Frontal cortex (tissue), 3 donors: ENCODE measurements at regions not wholly inside any gene's neighbourhood (a gene's known extent, or its start where the extent isn't known, plus 50 kb on each side); places are given as distances from the start of the nearest gene placed in this dataset.
A peak's percentile ranks its signal among the peaks of the same experiment; 100 is the strongest.

Source experiments
- DNase-seq, 2 donors: peaks; one replicate each; pipeline ENCODE4 v3.0.0; 2012; ENCODE audit warnings: low spot score in 2 of 2
- FAIRE-seq: peaks from 2 replicates; lab custom pipeline; 2012; peaks lifted over from hg19 to GRCh38; lab: Jason Lieb, UNC
- donor health status: control.
- donor health status: control.
- donor health status: control.

DNA sequence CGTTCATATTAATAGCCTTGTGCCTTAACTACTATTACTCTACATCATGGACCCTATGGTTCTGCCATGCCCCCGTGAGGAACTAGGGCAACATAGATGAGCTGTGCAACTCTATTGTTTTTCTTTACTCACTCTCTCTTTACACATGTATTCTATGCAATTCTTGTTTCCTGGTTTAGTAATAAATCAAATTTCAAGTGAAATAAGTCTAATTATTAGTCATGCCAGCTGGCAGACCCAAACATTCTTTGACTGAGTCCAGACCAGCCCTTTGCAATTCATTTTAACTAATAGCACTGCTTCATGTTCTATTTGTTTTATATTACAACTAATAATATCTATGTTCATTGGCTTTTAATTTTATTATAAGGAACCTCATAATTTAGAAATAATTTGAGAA lies 789.3 kb upstream of the ADAMTS5 start:
- no peak for DNase-seq
- FAIRE-seq: no peak

DNA sequence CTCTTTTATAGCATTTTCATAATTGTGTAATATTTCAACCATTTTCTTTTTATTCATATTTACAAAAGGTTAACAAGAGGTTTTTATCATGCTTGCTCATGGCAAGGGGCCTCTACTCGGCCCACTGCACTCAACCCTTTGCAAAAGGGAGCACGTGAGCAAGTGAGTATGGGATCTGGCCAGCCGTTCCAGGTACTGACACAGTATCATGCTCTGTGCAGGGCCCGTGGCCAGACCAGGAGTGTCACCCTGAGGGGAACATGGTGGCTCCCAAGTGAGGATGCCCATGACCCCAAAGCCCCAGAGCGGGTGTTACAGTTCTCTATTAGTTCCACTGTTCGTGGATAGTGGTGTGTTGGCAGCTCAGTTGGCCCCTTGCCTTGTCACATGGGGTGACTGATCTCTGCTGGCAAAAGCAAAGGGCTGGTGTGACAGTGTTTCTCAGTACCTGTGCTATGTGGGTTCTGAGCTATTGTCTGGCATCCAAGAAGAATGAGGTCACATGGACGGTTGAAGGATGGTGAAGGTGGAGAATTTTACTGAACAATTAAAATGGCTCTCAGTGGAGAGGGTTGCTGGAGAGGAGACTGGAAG lies 777.2 kb upstream of the ADAMTS5 start:
- FAIRE-seq (no peak), DNase-seq (no peak)

DNA sequence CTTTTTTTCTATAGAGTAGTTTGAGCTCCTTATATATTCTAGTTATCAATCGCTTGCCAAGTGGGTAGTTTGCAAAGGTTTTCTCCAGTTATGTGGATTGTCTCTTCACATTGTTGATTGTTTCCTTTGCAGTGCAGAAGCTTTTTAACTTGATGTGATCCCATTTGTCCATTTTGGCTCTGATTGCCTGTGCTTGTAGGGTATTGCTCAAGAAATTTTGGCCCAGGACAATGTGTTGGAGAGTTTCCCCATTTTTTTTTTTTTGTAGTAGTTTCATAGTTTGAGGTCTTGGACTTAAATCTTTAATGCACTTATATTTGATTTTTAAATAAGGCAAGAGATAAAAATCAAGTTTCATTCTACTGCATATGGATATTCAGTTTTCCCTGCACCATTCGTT lies 774.8 kb upstream of the ADAMTS5 start:
- DNase-seq: no peak
- no peak for FAIRE-seq

DNA sequence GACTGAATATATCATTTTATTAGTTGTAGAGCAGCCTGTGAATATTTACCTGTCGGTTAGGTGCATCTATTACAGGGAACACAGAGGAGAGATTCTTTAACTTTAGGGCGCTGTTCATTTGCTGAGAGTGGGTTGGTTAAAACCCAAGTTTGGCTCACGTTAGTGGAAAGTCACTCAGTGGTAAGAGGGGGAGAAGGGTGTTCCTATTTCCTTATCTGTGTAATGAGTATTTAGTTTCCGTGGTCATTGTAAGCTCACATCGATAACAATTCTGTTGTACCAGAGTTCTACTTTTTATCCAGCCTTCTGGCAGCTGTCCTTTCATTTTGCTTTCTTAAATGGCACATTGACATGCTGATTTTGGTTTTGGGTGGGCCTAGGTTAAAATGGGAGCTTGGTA lies 773.2 kb upstream of the ADAMTS5 start:
- DNase-seq (no peak), FAIRE-seq (no peak)

DNA sequence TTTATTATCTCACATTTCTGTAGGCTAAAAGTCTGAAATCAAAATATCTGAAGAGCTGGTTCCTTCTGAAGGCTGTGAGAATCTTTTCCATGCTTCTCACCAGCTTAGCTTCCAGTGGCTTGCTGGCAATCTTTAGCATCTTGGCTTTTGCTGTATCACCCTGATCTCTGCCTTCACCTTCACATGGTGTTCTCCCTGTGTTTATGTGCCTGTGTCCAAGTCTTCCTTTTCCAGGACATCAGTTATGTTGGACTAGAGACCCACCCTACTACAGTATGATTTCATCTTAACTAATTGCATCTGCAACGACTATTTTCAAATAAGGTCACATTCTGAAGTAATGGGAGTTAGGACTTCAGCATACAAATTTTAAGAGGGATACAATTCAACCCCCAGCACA lies 772.3 kb upstream of the ADAMTS5 start:
- DNase-seq (no peak), FAIRE-seq (no peak)

DNA sequence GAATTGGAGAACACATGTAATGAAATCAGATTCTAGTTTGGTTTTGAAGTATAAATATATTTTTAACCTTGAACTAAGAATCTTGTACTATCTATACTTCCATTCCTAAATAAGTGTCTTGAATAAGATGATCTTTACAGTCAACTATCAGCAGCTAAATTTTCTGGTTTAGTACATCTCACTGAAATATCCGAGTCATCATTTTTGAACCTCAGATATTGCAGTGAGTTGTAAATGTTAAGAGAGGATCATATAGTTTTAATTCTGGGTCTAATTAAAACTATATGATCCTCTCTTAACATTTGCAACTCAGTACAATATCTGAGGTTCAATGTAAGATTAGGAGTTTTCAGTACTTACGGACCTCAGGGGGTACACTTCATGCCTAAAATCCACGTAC lies 768.8 kb upstream of the ADAMTS5 start:
- FAIRE-seq (no peak), DNase-seq (no peak)

DNA sequence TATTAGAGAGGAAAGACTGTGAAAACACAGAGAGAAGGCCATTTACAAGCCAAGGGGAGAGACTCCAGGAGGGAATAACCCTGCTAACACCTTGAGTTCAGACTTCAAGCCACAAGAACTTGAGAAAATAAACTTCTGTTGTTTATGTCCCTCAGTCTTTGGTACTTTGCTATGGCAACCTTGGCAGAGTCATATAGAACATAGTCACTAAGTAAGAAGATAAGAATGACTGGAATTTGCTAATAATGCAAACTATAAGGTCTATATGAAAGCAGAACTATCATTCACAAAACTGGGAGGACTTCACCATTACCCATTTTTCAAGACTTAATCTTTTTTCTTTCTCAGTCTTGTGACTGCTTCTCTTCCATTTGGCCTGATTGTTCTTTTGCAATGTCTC lies 767.3 kb upstream of the ADAMTS5 start:
- FAIRE-seq (no peak), DNase-seq (no peak)

DNA sequence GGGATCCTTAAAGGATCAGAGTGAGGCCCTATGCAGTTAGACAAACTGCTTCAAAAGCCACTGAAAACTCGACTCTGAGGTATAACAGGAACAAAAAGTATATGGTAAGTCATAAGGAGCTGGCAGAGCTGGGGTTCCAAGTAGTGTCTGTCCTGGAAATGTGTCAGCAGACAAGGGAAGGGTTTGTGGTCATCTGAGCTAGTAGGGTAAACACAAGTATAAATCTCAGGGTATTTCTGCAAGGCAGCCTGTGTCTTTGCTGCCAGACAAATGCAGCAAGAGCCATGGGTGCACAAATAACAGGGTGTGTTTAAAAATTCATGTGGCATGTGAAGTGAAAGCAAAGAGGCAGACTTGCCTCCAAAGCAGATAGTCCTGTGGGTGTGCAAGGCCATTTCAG lies 759.0 kb upstream of the ADAMTS5 start:
- no peak for FAIRE-seq
- DNase-seq: no peak

DNA sequence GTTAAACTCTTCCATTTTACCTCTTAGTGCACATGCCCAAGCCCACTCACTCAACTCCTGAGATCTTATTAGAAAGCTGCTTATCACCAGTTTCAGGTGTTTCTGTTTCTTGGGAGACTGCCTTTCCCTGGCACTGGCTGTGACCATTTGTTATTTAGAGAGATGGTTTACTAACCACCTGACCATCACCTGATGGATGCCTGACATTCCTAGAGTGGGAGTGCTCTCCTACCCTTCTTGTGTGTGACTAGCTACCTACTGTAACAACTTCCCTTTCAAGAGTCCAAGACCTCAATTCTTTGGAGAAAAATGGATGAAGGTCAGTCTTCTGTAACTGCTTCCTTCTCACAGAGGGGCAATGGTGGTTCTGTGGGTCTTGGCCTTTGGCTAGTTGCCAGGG lies 755.2 kb upstream of the ADAMTS5 start:
- no peak for DNase-seq
- FAIRE-seq: no peak

DNA sequence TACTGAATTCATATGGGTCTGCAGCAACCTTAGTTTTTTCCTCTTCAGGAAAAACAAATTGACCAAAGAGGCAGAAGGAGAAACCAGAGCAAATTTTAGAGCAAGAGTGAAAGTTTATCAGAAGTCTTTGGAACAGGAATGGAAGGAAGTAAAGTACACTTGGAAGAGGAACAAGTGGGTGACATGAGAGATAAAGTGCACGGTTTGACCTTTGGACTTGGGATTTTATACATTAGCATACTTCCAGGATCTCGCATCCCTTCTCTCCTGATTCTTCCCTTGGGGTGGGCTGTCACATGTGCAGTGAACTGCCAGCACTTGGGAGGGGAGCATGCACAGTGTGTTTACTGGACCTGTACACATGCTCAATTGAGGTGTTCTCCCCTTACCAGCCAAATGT lies 754.8 kb upstream of the ADAMTS5 start:
- FAIRE-seq (no peak), DNase-seq (no peak)

DNA sequence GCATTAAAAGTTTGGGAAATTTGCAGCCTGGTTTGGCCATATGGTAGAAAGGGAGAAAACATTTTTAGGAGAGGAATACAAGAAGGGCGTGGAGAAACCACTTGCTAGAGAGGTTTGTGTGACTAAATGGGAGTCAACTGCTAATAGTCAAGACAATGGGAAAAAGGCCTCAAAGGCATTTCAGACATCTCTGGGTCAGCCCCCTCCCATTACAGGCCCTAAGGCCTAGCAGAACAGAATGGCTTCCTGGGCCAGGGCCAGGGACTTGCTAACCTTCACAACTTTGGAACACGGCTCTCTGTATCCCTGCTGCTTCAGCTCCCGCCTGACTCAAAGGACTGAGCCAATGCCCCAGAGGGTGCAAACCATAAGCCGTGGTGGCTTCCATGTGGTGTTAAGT lies 752.3 kb upstream of the ADAMTS5 start:
- no peak for DNase-seq
- no peak for FAIRE-seq

DNA sequence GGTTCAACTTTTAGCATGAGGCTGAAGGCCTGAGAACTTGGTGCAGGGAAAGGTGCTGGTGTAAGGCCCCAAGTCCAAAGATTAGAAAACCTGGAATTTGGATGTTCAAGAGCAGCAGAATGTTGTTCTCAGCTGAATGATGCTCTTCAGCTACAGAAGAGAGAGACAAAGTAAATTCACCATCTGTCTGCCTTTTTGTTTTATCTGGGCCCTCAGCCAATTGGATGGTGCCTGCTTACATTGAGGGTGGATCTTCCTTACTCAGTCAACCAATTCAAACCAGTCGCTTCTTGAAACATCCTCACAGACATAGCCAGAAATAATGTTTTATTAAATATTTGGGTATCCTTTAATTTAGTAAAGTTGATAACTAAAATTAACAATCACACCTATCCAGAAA lies 748.2 kb upstream of the ADAMTS5 start:
- FAIRE-seq (no peak), DNase-seq (no peak)

DNA sequence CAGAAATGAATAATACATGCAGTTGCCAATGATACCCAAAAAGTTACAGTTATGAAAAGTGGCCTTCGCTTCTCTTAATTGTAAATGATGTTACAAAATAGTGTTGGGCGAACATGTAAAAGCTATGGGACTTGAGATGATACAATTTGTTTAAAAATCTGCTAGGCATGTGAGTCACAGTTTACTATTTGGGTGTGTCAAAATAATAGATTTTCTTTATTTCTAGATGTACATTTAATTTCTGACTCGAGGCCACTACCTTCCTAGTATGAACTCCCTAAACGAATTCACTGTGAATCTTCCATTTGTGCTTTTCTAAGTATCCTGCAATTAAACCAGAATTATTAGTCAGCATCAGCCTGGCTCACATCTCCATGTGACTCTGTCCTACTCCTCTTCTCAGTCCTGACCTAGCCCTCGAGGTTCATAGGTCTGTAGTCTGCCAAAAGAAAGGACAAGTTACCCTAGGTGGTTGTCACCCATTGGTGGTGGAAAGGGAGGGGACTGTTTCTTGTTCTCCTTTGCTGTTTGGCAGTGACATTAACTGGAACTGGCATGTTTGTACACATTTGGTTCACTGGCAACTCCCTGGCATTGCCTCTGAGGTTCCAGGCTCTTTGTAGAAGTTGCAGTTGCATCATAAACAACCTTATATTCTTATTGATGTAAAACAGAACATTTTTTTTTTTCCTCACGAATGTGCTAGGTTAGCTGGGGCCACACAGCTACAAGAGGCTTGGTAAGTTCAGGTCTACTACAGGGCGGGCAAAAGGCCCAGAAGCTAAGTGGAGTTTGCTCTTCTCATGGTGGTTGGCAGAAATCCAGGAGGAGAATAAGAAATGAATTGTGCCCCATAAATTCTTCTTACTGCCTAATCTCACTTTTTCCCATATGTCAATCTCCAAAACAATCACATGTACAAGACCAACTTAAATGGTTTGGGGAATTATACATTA lies 746.5 kb upstream of the ADAMTS5 start:
- FAIRE-seq (no peak), DNase-seq (no peak)

DNA sequence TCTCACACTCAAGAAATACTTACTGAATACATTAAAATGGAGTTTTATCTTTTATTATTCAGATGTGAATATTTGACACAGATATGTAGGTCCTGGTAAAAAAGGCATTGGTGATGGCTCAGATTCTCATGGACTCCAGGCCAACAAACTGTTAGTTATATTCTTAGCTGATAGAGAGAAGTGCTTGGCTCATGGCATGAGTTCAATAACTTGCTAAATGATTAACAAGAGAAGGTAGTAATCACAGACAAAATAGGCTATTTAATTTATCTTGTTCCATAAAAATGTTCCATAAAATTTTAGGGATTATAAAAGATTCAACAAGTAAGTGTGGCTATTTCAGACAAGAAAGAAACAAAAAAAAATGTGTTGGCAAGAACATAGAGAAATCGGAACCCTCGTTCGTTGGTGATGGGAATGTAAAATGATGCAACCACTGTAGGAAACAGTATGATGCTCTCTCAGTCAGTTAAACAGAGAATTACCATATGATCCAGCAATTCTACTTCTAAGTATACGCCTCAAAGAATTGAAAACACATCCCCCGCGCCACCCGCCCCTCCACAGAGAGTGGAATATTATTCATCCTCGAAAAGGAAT lies 737.8 kb upstream of the ADAMTS5 start:
- DNase-seq: no peak

DNA sequence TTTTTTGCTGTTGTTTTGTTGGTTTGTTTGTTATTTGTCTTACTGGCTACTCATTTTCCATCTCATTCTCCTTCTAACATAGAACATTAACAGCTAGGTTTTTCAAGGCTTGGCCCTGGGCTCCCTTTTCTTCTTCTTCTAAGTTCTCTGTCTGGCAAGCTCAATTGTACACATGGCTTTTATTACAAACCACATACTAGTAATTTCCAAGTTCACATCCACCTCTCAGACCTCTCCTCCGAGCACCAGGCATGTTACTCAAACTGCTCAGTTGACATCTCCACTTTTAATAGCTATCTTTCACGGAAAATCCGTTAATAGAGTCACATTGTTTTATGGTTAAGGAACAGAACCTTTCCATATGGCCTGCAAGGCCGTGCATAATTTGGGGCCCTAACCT lies 736.9 kb upstream of the ADAMTS5 start:
- DNase-seq (no peak), FAIRE-seq (no peak)

More for the DNA sequence above, 737.8 kb upstream of the ADAMTS5 start:
- FAIRE-seq: no peak

DNA sequence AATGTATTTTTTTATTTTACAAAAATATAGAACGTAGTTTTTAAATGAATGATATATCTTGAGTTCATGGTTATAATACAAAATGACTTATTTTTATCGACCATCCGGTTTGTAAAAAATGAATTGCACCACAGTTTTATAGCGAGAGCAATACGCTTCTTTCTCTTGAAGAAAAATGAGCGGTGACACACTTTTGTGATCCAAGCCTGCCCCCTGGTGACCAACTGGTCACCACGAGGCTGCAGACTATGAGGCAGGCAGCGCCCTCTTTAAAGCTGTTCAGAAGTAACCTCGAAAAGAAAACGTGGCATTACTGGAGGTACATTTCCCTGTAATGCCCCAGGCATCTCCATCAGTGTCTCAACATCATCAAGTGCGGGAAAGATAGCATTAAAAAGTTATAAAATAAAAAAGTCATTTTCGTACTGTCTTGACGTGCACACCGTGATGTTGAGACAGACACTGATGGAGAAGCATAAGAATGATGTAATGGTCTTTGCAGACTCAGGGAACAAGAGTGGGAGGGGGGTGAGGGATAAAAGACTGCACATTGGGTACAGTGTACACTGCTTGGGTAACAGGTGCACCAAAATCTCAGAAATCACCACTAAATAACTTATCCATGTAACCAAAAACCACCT lies 734.2 kb upstream of the ADAMTS5 start:
- DNase-seq: peak; percentile 22 to 44
- peak; percentile 95 for FAIRE-seq

DNA sequence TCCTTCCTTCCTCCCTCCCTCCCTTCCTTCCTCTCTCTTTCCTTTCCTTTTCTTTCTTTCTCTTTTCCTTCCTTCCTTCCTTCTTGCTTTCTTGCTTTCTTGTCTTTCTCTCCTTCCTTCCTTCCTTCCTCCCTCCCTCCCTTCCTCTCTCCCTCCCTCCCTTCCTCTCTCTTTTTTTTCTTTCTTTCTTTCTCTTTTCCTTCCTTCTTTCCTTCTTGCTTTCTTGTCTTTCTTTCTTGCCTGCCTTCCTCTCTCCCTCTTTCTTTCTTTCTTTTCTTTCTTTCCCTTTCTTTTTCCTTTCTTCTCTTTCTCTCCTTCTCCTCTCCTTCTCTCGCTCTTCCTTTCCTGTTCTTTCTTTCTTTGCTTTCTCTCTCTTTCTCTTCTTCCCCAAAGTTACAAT lies 728.4 kb upstream of the ADAMTS5 start:
- FAIRE-seq (no peak), DNase-seq (no peak)

DNA sequence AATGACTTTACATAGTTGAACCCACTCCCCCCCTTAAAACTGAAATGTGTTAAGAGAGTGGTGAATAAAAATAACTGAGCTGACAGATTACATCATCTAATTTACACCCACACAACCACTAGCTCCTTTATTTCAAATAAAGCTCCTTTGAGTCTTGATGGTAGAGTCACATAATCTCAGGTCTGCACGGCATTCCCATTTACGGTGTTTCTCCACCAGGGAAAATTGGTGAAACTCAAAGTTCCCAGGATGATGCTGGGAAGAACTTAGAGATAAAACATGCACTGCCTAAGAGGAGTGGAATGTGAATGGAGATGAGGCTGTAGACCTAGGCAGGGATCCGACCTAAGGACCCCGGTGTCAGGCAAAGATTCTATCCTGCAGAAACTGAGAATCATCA lies 727.8 kb upstream of the ADAMTS5 start:
- FAIRE-seq: no peak
- no peak for DNase-seq

DNA sequence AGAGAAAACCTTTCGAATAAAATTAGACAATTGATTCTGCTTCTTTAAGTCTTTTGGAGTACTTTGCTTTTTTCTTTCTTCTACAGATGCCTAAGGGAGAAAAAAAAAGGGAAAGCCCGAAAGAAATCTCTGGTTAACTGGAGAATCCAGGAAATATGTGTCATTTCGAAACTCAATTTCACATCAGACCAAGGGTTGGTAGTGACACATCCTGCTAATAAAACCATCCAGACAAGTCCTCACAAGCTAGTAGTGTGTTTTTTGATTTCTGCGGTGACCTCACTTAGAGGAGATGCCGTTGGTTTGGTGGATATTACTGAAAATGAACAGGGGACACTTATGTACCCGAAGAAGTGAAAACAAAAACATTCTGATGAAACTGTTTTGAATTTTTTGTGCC lies 726.5 kb upstream of the ADAMTS5 start:
- FAIRE-seq (no peak), DNase-seq (no peak)

DNA sequence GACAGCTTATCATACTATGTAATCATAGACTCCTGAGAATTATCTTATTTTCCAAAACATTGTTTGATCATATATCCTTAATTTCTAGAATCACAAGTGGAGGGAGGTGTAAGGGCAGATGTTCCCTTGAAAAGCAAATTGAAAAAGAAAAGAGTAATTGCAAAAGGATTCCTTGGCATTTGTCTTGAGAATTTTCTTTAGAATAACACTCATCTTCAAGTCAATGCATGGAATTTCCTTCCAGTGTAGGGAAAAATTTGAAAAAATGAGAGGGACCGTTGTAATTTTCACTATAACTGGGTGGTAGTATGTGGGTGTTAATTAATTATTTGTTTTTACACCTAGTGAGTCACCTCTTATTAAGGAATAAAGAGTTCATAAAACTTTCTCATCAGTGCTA lies 724.6 kb upstream of the ADAMTS5 start:
- DNase-seq (no peak), FAIRE-seq (no peak)

DNA sequence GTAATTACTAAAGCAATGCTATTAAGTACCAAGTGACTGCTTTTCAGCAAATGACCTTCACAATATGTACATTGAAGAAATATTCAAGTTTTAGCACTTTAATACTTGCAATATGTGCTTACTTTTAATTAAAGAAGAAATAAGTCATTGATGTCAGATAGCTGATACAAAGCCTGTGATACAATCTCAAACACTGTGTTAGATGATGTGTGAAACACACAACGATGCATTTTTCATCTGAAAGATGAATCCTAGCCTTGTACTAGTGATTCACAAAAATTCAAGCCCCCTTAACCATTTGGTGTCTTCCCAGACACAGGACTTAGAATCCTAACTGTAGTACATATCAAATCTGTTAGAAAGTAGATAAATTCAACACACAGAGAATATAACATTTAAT lies 724.1 kb upstream of the ADAMTS5 start:
- no peak for FAIRE-seq
- DNase-seq: no peak
